GM12864 (cell line): ENCODE measurements at regions not wholly inside any gene's neighbourhood (a gene's known extent, or its start where the extent isn't known, plus 50 kb on each side); places are given as distances from the start of the nearest gene placed in this dataset.

Source experiments
- DNase-seq: peaks from one replicate; pipeline ENCODE4 v3.0.0-alpha.2; 2011; ENCODE audit warnings: low read depth
- H3K4me3 ChIP-seq: 2 replicates; pipeline ENCODE4 v1.5.1; 2011; ENCODE audit warnings: mild to moderate bottlenecking, low read depth, low read length, control low read depth
- TF ChIP-seq, protein P1 (sequence below): IDR thresholded peaks from 2 replicates; pipeline ENCODE4 v1.5.1; 2011; ENCODE audit warnings: low read depth, mild to moderate bottlenecking, moderate library complexity, low read length, control low read depth, inconsistent platforms; ENCODE audit errors: missing control alignments

DNA sequence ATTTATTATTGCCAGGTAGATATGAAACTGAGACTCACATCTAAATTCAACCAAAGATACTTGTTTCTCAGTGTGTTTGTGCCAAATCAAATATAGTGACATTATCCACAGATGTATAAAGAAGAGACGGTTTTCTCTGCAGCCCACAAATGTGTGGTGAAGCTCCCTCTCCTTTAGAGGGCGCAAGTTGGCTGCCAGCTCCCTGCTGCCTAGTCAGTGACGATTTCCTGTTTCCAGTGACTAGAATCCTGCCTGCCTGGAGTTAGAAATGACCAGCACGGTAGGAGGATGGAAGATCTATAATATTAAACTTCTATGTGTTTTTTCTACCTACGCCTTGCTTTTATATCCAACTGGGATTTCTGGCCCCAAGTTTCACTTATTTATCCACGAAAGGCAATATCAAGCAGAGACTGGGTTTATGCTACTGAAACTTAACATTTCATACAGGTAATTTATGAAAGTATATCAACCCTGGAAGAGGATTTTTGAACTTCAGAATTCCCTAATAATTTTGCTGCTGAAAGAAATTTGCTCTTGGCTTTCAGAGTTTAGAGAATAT is 1793.7 kb upstream of the TENM3 start:
- TF ChIP-seq, protein P1, sequence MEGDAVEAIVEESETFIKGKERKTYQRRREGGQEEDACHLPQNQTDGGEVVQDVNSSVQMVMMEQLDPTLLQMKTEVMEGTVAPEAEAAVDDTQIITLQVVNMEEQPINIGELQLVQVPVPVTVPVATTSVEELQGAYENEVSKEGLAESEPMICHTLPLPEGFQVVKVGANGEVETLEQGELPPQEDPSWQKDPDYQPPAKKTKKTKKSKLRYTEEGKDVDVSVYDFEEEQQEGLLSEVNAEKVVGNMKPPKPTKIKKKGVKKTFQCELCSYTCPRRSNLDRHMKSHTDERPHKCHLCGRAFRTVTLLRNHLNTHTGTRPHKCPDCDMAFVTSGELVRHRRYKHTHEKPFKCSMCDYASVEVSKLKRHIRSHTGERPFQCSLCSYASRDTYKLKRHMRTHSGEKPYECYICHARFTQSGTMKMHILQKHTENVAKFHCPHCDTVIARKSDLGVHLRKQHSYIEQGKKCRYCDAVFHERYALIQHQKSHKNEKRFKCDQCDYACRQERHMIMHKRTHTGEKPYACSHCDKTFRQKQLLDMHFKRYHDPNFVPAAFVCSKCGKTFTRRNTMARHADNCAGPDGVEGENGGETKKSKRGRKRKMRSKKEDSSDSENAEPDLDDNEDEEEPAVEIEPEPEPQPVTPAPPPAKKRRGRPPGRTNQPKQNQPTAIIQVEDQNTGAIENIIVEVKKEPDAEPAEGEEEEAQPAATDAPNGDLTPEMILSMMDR: peak; percentile 45
- no peak overlapping the region for H3K4me3 ChIP-seq
- no peak for DNase-seq

- TF ChIP-seq, protein P1: no peak
- no peak overlapping the region for H3K4me3 ChIP-seq
- DNase-seq: no peak
Observed at GRCh38 chr4:180455226-180455625, 1788.0 kb upstream of the TENM3 start.

GRCh38 chr4:180456928-180457327 is 1786.3 kb upstream of the TENM3 start:
- no peak for DNase-seq
- TF ChIP-seq, protein P1: no peak
- H3K4me3 ChIP-seq: no peak overlapping the region

- TF ChIP-seq, protein P1: no peak
- no peak overlapping the region for H3K4me3 ChIP-seq
Observed at GRCh38 chr4:180462116-180462515, 1781.1 kb upstream of the TENM3 start.

DNA sequence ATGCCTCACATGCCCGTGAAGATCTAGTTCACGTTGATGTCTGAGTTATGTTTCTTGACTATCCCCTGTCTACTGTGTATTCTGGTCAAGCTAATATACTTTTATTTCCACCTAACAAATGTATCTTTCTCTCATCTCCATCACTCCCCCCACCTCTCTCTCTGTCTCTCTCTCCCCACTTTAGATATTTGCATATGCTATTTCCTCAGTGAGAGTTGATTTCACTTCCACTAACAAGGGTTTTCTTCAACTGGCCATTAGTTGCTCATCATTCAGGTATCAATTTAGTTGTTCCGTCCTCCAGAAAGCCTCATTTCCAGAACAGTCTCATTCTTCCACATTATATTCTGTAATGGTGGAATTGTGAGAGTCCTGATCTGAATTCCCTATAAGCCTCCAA is 1777.8 kb upstream of the TENM3 start:
- no peak overlapping the region for H3K4me3 ChIP-seq
- DNase-seq: no peak
- TF ChIP-seq, protein P1: no peak

More at GRCh38 chr4:180462116-180462515, 1781.1 kb upstream of the TENM3 start:
- DNase-seq: no peak

DNA sequence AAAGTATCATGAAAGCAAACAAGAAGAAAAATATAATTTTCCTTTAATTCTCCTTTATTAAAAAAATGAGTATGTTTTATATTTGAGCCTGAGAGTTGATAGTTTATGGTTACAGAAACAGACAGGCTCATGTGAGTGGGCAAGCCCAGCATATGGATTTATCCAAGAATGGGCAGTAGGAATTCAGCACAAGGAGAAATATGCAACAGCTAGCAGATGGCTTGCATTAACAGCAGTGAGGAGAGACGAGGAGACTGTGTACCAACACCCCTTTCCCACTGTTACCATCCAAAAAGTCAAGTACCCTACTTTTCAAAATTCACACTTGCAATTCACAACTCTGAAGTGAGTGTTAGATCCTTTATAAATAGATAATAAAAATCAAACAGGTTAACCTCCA is 1760.2 kb upstream of the TENM3 start:
- DNase-seq: no peak
- TF ChIP-seq, protein P1: no peak
- no peak overlapping the region for H3K4me3 ChIP-seq

GRCh38 chr4:180485407-180485806 is 1757.8 kb upstream of the TENM3 start:
- TF ChIP-seq, protein P1: no peak
- DNase-seq: no peak

More at GRCh38 chr4:180485407-180485806, 1757.8 kb upstream of the TENM3 start:
- no peak overlapping the region for H3K4me3 ChIP-seq
